NCI-H524 treated with DMSO at 0.1 percent for 48 hours (cell line): ENCODE measurements at regions not wholly inside any gene's neighbourhood (a gene's known extent, or its start where the extent isn't known, plus 50 kb on each side); places are given as distances from the start of the nearest gene placed in this dataset.

ENCODE experiments used
- DNase-seq: peaks from one replicate; lab custom pipeline; 2025; lab: John Stamatoyannopoulos, UW

DNA sequence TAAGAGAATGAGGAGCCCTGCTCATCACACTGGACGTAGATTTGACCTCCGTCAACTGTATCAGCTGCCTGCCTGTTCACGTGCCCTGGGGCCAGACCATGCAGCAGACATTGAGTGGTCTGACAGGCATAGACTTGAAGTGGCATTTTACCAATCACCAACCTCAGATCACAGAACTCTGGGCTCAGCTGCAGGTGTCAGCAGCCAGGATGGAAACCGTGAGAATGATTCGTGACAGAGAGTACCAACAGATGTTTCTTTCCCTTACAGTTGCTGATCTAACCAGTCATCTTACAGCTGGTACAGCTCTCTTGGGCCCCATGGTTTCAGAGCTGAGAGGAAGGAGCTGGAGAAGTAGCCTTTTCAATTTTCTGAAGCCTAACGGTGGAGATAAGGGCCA is 148.9 kb downstream of the EN1 start:
- no peak for DNase-seq

DNA sequence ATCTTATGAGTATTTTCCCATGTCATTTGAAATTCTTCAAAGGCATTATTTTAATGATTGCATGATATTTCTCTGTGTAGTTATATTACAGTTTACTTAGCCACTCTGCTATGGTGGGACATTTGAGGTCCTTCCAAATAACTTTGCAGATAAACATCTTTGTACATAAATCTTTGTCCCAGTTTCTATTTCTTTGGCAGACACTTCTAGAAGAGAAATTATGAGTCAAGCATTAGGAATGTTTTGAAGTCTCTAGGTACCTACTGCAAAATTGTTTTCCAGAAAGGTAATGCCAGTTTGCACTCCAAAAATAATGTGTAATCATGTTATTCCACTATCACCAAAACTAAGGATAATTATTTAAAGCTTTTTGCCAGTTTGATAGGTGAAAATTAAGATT is 149.7 kb downstream of the EN1 start:
- DNase-seq, result no peak

DNA sequence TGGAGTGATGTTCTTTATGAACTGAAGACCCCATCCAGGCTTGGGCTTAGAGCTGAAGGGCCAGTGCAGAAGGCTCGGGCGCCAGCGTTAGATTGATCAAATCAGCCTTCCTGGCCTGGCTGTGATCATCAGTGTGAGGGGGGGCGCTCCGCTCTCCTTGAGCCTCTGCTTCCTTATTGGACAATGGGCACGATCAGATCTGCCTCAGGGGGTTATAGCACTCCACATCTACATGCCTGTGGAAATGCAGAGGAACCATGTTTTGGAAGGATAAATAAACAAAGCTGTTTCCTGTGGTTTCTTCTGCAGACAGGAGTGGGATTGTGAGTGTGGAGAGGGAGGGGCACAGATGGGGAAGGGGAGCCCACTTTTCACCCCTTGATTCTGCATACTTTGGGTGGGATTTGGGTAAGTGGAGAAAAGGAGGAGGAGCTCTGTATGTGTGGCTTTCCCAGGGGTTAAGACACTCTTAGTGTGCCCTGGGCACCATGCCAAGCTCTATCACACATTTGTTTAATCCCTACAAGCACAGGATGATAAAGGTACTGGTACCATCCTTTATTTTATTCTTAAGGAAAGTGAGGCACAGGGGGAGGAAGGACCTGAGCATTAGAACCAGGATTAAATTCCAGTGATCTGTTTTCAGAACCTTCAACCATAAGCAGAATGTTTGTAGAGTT is 150.5 kb downstream of the EN1 start:
- no peak for DNase-seq

DNA sequence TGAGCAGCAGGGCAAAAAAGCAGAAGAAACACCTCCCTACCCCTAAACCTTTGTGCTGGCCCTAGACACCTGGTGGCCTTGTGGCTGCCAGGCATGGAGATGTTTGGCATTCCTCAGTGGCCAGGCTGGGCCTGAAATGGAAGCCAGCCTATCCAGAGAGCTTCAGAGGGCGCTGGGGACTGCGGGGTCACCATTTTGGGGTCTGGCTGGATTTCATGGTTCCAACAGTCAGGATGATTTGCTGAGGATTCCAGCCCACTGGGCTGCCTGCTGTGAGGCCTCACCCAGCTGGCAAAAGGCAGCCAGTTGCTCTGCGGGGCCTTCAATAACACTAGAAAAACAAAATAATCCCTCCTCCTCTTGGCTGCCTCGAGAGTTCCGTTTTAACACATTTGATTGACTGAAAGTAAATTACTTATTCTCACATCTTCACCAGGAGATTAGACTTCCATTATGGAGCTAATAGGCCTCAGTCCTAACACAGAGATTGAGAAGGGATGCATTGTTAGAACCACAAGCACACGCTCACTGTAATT is 154.1 kb downstream of the EN1 start:
- DNase-seq, result no peak

DNA sequence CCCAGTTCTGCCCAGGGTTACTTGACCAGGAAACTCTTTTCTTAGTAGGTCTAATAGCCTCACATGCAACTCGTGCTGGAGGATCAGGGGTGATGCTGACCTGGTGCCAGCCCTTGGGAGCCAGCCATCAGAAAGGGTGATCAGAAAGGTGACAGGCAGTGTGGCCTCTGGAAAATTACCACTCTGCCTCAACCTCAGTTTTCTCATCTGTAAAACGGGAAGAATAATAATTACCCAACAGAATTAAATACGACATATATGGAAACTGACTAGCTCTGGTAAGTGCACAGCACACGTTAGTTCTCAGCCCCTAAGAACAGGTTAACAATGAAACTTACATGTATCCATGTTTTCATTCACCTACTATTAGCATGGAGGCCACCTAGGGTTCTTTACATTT is 157.6 kb downstream of the EN1 start:
- DNase-seq, result no peak

DNA sequence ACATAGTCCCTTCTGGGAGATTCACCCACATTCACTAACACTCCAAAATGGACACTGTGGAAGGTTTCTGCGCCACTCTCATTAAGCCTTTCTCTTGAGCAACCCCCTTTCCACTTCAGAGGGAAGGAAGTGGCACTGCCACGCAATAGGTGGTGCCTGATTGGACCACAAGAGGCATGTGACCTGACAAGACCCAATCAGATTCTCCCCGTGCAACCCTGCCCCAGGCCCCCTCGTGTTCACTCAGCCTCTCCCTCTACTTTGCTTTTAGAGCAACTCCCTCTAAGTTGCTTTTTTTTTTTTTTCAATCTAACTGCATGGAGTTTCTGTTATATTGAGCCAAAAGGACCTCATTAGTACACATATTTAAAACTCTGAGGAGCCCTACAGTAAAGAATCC is 158.0 kb downstream of the EN1 start:
- DNase-seq, result no peak

DNA sequence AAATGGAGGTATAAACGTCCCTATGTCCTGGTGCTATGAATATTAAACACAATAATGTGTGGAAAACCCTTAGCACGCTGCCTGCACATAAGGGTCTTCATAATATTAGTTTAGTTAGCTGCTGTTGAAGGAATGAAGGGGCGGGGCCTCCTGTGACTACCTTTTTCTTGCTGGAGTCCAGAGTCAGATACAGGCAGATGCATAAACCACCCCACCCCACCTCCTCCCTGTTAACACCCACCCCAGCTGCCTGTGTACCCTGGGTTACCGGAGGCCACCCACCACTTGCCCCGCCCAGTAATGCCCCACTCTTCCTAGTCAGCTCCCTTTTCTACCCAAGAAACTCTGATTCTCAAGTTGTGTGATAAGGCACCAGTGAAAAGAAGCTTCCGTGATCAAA is 158.4 kb downstream of the EN1 start:
- no peak for DNase-seq

DNA sequence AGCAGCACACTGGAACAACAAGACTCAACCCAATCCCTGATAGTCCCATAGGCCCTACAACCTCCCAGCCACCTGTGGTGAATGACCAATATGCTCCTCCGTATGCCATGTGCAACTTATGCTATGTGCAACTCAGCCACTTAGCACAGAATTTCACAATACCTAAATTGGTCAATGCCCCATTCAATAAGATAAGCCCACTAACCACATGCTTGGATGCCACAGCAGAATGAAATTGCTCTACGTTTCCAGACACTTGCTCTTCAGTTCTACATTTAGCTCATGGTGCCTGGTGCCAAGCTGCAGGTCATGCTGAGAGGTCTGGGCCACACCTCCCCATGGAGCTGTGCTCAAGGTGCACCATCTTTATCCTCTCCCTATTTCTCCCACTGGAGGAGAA is 159.8 kb downstream of the EN1 start:
- no peak for DNase-seq

DNA sequence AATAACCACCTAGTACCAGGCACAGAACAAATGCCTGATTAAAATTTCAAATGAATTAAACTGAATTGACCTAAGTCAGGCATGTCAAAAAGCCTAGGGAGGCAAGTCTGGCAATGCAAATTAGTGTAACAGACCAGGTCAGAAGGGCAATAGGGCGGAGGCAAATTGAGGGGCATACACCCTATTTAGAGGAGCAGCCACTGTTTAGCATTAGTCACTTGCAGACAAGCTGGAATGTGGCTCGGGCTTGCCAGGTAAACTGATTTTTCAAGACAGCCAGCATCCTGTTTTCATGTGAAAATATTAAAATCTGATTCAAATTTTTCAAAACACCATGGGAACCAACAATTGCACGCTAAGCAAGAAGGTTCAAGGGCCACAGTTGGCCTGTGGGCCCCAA is 160.3 kb downstream of the EN1 start:
- DNase-seq, result no peak

DNA sequence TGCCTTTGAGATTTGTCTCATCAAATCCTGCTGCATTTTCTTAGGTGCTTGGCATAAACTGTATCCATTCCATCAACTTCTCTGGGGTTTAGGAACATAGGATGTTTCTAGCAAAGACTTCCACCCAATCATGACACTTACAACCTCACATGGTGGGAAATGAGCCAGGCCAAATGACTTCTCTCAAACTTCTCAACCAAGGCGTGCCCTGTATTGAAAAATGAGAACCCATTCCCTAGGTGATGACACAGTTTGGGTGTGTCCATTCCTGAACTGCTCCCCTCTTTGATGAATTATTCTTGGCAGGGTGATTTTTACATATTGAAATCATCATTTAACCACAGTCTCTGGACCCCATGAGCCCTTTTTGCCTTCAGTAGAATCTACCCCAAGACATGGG is 161.1 kb downstream of the EN1 start:
- no peak for DNase-seq

DNA sequence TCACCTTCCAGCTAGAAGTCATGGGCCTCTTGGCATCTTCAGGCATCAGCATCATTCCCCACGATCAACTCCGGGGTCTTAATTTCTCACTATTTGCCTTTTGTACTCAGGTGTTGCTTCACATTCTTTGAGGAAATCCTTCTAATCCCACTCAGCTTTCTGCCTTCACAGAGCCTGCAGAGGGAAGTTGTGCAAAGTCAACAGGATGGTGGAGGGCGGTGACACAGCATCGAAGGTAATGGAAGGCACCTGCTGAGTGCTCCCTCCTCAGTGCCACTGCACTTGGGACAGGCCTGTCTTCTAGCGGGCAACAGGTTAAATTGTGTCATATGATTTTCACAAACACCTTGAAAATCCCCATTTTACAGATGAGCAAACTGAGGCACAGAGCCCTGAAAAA is 164.0 kb downstream of the EN1 start:
- DNase-seq, result no peak

DNA sequence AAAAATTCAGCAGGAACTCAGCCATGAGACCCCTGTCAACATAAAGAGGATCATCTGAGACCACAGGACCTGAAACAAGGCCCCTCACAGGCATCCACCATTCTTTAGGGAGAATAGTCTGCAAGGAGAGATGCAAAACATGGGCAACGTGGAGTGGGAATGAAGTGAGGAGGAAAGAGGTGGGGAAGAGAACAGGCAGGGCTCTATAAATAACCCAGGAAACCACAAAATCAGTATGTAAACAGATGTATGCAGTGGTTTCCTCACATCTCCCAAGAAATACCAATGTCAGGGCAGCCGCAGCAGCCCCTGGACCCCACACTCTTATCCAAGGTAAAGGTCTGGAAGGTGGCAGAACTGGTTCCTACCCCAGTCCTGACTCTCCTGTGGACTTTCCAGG is 168.5 kb downstream of the EN1 start:
- no peak for DNase-seq

DNA sequence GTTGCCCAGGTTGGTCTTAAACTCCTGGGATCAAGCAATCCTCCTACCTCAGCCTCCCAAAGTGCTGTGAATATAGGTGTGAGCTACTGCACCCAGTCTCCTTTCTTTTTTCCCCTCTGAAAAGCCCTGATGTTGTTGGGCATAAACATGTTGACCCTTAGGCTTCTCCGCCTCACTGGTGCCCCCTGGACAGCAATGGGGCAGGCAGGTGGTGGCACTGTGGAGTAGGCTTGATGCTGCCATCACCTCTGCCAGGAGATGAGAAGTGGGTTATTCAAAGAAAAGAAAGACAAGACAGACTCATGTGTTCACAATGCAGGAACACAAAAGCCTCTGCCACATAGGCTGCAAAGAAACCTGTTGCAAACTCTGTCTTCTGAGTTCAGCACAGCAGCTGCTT is 169.9 kb downstream of the EN1 start:
- no peak for DNase-seq

DNA sequence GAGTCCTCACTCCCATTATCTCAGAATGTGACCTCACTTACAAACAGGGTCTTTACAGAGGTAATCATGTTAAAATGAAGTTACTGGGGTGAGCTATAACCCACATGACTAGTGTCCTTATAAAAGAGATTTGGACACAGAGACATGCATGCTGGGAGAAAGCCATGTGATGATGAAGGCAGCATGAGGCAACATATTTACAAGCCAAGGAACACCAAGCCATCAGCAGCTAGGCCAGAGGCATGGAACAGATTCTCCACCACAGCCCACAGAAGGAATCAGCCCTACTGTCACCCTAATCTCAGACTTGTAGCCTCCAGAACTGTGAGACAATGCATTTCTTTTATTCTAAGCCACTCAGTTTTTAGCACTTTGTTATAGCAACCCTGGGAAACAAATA is 171.9 kb downstream of the EN1 start:
- no peak for DNase-seq

DNA sequence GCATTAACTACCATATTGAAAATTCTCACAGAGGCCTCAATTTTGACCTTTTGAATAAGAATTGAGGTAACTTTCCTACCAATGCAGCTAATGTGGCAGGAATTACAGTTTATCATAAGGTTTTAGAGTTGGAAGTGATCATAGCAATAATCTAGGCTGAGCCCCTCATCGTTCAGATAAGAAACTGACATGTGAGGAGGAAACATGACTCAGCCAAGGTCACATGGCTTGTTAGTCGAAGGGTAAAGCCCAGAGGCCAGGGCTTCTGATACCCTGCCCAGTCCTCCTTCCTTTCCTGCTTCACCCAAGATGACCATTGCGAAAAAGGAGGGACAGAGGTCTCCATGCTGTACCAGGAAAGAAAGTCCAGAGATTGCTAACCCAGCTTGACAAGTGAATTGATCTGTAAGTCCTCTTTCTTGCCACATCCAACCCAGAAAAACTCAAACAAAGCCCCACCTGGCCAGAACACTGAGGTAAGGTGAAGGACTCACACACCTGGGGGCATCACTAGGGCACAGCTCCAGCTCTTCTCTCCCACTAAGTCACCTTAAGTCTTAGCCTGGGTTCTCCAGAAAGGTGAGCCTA is 174.8 kb downstream of the EN1 start:
- DNase-seq, result no peak

DNA sequence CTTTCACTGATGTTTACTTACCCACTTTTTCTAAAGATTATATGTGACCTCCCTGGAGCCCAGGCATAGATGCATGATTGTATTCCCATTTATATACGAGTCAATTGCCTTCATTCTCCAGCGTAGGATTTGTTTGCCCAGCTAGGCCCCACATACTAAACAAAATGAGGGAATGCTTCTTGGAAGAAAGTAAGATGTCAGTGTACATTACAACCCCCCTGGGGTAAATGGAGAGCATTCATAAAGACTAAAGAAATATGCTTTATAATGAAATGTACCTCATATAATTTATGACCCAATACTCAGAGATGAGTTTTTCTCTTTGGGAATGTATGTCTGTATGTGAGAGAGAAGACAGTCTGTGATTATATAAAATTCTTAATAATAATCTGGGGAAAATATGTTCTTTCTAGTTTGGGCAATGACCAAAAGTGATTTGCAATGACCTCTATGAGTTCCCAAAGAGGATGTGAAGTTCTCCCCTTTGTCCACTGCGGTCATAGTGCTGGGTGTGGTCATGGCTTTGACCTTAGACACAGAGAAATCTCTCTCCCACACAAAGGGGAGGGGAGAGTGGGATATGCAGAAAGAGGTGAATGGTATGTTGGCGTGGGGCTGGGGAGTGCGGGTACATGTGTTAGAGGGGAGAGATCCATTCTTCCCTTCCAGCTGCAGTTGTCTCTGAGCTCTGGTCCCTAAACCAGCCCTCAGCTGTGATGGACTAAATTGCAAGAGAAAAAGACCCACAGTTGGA is 175.6 kb downstream of the EN1 start:
- no peak for DNase-seq

DNA sequence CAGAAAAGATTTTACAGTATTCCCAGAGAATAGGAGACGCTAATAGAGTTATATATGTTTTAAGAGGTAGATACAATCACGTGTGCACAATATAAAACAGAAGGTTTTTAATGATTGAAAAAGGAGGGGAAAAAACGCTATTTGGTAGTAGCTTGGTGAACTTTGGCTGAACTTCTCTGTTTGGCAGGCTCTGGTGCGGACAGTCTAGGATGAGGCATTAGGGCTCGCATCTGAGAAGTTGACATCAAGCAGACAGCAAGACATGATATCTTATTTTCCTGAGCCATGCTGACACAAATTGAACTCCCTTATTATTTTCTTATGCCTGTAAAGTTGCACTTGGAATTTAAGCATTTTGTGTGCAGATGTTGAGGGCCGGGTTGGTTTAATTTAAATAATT is 176.6 kb downstream of the EN1 start:
- DNase-seq, result no peak

DNA sequence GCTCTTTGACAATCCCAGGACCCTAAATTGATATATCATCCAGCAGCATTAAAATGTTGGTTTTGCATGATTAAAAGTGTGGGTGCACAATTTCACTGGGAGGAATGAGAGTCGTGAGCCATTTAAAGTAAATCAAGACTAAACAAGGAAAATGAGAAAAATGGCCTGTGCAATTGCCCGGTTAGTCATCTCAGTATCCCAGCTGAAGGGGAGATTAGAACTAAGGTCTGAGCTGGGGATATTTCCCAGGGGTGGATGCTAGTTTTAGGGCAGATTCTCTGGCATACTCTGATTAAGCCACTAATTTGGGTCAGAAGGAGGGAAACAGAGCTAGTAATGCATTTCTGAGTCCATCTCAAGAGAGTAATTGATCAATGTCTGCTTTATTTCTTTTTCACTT is 177.2 kb downstream of the EN1 start:
- DNase-seq, result no peak

DNA sequence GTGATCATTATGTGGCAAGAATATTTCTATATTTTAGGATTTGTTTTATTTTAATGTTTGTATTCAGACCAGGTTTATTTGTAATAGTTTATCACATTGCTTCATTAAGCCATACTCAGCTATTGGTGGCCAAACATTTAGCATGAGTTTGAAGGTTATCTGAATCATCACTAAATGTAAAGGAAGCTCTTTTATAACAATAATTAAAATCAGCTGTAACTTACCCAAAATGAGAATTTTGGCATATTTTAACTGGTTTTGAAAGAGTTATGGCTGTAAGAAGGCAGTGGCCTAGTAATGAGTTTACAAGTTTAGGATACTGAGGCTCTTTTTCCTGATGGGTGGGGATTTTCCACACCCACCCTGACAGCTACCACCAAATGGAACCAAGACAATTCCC is 177.8 kb downstream of the EN1 start:
- no peak for DNase-seq

DNA sequence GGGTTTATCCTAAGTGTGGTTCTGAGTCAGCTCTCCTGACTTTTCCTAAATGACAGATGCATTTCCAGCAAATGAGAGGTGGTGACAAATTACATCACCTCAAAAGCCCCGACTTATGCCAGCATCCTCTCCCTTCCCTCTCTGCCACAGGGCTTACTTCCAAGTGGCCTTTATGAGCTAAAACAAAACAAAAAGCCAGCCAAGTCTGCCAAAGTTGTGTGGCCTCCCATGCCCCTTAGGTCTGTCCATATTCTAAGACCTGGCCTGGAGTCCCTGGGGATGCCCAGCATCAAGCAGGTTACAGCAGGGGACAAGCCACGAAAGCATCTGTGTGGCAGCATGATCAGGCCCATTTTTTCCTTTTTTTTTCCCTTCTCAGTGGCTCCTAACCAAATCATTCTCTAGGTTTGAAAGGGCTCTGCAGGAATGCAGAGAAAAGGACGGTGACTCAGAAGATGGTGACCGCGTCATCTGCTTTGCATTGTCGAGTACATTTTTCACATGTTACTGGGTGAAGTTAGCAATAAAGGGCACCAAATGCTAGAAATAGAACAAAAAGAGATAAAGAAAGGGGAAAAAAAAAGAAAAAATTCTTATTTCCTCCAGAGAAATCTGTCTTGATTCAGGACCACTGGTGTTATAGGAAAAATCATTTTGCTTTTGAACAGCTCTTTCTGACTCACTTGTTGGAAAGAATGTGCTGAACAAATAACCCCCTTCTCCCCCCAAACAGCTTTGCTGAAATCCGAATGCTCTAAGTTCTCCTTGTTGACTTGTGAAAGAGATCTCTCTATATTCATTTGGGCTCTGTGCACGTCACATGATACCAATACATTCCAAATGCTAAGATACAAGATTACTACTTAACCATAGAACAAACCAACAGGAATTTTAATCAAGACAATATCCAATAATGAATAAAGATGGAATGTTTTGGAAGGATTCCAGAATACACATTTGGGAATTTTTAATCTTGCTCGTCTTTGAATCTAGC is 178.7 kb downstream of the EN1 start:
- DNase-seq, result no peak

DNA sequence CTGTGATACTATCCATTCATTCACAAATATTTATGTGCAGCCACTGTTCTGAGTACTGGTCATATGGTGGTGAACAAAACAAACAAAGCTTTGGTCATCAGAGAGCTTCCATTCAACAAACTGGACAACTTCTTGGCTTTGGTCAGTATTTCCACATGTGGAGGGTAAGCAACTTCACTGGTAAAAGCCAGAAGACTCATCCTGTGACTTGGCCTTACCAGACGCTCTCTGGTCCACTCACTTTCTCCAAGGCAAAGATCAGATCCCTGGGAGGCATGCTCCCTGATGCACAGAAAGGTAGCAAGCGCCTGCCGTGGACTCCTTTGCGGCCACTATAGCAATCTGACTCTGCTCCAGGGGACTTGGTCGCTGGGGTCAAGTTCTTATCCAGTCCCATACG is 179.5 kb downstream of the EN1 start:
- DNase-seq, result no peak

DNA sequence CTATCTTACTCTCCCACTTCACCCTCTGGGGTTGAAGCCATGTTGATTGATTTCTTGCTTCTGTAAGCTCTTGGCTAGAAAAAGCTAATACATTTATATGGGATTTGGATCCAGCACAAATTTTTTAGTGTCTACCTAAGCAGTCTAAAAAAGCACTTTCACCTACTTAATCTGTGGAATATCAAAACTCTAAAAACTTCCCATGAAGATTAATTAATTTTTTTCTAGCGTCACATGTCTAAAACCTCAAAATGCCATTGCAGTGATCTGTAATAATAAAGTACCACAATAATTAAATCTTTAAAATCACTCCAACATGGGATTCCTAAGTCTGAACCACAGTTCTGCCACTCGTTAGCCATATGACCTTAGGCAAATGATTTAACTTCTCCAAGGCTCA is 180.1 kb downstream of the EN1 start:
- no peak for DNase-seq
